Breast epithelium (tissue), 3 donors: ENCODE measurements at regions not wholly inside any gene's neighbourhood (a gene's known extent, or its start where the extent isn't known, plus 50 kb on each side); places are given as distances from the start of the nearest gene placed in this dataset.

Experiments used
- CTCF ChIP-seq, 3 donors: fragments of 450-650 bp; IDR thresholded peaks; one replicate each; pipeline ENCODE4 v1.5.1; 2016 to 2017; ENCODE audit warnings: antibody characterized with exemption in 3 of 3, mild to moderate bottlenecking in 3 of 3, moderate library complexity in 3 of 3
- POLR2A ChIP-seq: fragments of 450-650 bp; IDR thresholded peaks from one replicate; pipeline ENCODE4 v1.6.1; 2016; ENCODE audit warnings: antibody characterized with exemption, mild to moderate bottlenecking, moderate library complexity
- POLR2AphosphoS5 ChIP-seq, 3 donors: sonication (generic); formaldehyde crosslinking; IDR thresholded peaks; one replicate each; pipeline ENCODE4 v1.6.1; 2017; ENCODE audit warnings: antibody characterized with exemption in 3 of 3

DNA sequence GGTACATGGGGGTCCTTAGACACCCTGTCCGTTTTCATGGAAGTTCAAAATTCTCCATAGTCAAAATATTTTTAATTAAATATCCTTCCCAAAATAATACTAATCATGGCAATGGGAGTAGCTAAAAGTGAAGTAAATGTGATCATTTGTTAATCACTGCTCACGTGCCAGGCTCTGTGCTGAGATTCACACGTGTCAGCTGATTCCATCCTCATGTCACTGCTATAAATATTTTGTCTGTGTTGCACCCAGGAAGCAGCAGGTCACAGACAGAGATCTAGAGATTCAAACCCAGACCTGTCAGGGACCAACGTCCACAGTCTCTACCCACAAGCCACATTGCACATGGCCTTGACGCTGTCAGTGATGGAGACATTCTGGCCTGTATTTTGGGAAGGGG lies 74.3 kb downstream of the KLHDC7A start:
- TF ChIP-seq CTCF (IDR thresholded peaks at IDR 0.05), result no peak
- no peak for TF ChIP-seq POLR2AphosphoS5 (IDR thresholded peaks at IDR 0.05)
- no peak for TF ChIP-seq POLR2A
